IPS DF 6.9 (cell line): ENCODE measurements at regions not wholly inside any gene's neighbourhood (a gene's known extent, or its start where the extent isn't known, plus 50 kb on each side); places are given as distances from the start of the nearest gene placed in this dataset.
"Not testable (repeated sequence)": the region's sequence is repeated elsewhere in the genome, so short reads cannot be mapped to it uniquely, and the experiment has no call there.

Source experiments
- DNase-seq: peaks from one replicate; pipeline ENCODE4 v3.0.0-alpha.2; 2013; ENCODE audit warnings: low read depth, low spot score
- H3K27ac ChIP-seq: one replicate; pipeline ENCODE4 v1.5.1; 2013; ENCODE audit warnings: low read length, control low read depth
- H3K27me3 ChIP-seq: 2 replicates; pipeline ENCODE4 v1.6.1; 2013; ENCODE audit warnings: mild to moderate bottlenecking, low read length; ENCODE audit not compliant: control insufficient read depth, insufficient read depth
- H3K36me3 ChIP-seq: 2 replicates; pipeline ENCODE4 v1.6.1; 2013; ENCODE audit warnings: low read length; ENCODE audit not compliant: control insufficient read depth, insufficient read depth
- H3K4me1 ChIP-seq: 2 replicates; pipeline ENCODE4 v1.6.1; 2013; ENCODE audit warnings: low read length; ENCODE audit not compliant: control insufficient read depth, insufficient read depth
- H3K4me3 ChIP-seq: 2 replicates; pipeline ENCODE4 v1.5.1; 2013; ENCODE audit warnings: mild to moderate bottlenecking, low read length
- H3K9me3 ChIP-seq: 2 replicates; pipeline ENCODE4 v1.6.1; 2013; ENCODE audit warnings: low read length, inconsistent platforms; ENCODE audit not compliant: control insufficient read depth, insufficient read depth
- WGBS: extraction: QIAGEN DNeasy Blood & Tissue Kit; methylation state at CpG from one replicate; pipeline ENCODE4 v1.1.7; 2013; ENCODE audit warnings: mixed read lengths, missing lambda C conversion rate; ENCODE audit not compliant: insufficient read length, insufficient coverage; 5-methylcytosine and 5-hydroxymethylcytosine counted together

- not testable (repeated sequence) for H3K27ac ChIP-seq, DNase-seq, H3K4me1 ChIP-seq, H3K4me3 ChIP-seq, H3K36me3 ChIP-seq, H3K27me3 ChIP-seq, H3K9me3 ChIP-seq
- WGBS: no CpG with 5 or more reads among the region's 1 CpG
Observed at GRCh38 chr9:85843949-85844348, 97.0 kb upstream of the NAA35 start.

GRCh38 chr9:85847782-85848181 is 93.2 kb upstream of the NAA35 start:
- H3K27ac ChIP-seq, DNase-seq, H3K4me3 ChIP-seq, H3K9me3 ChIP-seq, H3K27me3 ChIP-seq, H3K36me3 ChIP-seq, H3K4me1 ChIP-seq: not testable (repeated sequence)
- no CpG with 5 or more reads among the region's 2 CpGs for WGBS

GRCh38 chr9:85858056-85858750 is 82.7 kb upstream of the NAA35 start:
- no peak overlapping the region for H3K27ac ChIP-seq
- 0 out of 2 replicates have a peak, but pooled peaks cover 2% of the 10 kb centered on the region for H3K4me1 ChIP-seq
- H3K9me3 ChIP-seq: no peaks in the 10 kb centered on the region
- WGBS: no CpG with 5 or more reads among the region's 5 CpGs
- no peak for DNase-seq
- no peaks in the 10 kb centered on the region for H3K36me3 ChIP-seq
- no peaks in the 10 kb centered on the region for H3K27me3 ChIP-seq
- H3K4me3 ChIP-seq: no peak overlapping the region

GRCh38 chr9:85859765-85860164 is 81.2 kb upstream of the NAA35 start:
- Histone ChIP-seq H3K4me3 (no peak overlapping the region), H3K4me1 (0 out of 2 replicates have a peak, but pooled peaks cover 2% of the 10 kb centered on the region), H3K9me3 (no peaks in the 10 kb centered on the region), H3K36me3 (no peaks in the 10 kb centered on the region), H3K27me3 (no peaks in the 10 kb centered on the region), H3K27ac (no peak overlapping the region)
- no CpG with 5 or more reads among the region's 1 CpG for WGBS
- DNase-seq: no peak

GRCh38 chr9:85861882-85862281 is 79.1 kb upstream of the NAA35 start:
- H3K9me3 ChIP-seq, H3K4me3 ChIP-seq, H3K36me3 ChIP-seq, H3K27me3 ChIP-seq, H3K27ac ChIP-seq, H3K4me1 ChIP-seq, DNase-seq: not testable (repeated sequence)
- WGBS: no CpG with 5 or more reads among the region's 5 CpGs

- WGBS: no CpG with 5 or more reads among the region's 2 CpGs
- Histone ChIP-seq H3K9me3 (no peaks in the 10 kb centered on the region), H3K36me3 (no peaks in the 10 kb centered on the region), H3K27me3 (no peaks in the 10 kb centered on the region), H3K4me3 (no peak overlapping the region), H3K4me1 (0 out of 2 replicates have a peak, but pooled peaks cover 2% of the 10 kb centered on the region), H3K27ac (no peak overlapping the region)
- DNase-seq: no peak
Observed at GRCh38 chr9:85863875-85864274, 77.1 kb upstream of the NAA35 start.

GRCh38 chr9:85871008-85871407 is 69.9 kb upstream of the NAA35 start:
- Histone ChIP-seq H3K27me3 (no peaks in the 10 kb centered on the region), H3K27ac (no peak overlapping the region), H3K4me1 (no peaks in the 10 kb centered on the region), H3K36me3 (no peaks in the 10 kb centered on the region), H3K4me3 (no peak overlapping the region), H3K9me3 (no peaks in the 10 kb centered on the region)
- DNase-seq: no peak
- no CpG with 5 or more reads among the region's 2 CpGs for WGBS

GRCh38 chr9:85871683-85872082 is 69.3 kb upstream of the NAA35 start:
- WGBS: no CpG with 5 or more reads among the region's 5 CpGs
- H3K36me3 ChIP-seq, H3K27ac ChIP-seq, H3K9me3 ChIP-seq, DNase-seq, H3K4me1 ChIP-seq, H3K27me3 ChIP-seq, H3K4me3 ChIP-seq: not testable (repeated sequence)

GRCh38 chr9:85872463-85872862 is 68.5 kb upstream of the NAA35 start:
- Histone ChIP-seq H3K36me3 (no peaks in the 10 kb centered on the region), H3K9me3 (no peaks in the 10 kb centered on the region), H3K27ac (no peak overlapping the region), H3K4me3 (no peak overlapping the region), H3K4me1 (no peaks in the 10 kb centered on the region), H3K27me3 (no peaks in the 10 kb centered on the region)
- no CpG with 5 or more reads among the region's 6 CpGs for WGBS
- no peak for DNase-seq

- no peak overlapping the region for H3K4me3 ChIP-seq
Observed at GRCh38 chr9:85876628-85877027, 64.3 kb upstream of the NAA35 start.

GRCh38 chr9:85878872-85879597 is 61.9 kb upstream of the NAA35 start:
- not testable (repeated sequence) for H3K9me3 ChIP-seq, H3K4me1 ChIP-seq, H3K4me3 ChIP-seq, H3K27me3 ChIP-seq, DNase-seq, H3K36me3 ChIP-seq, H3K27ac ChIP-seq
- no CpG with 5 or more reads among the region's 5 CpGs for WGBS

More at GRCh38 chr9:85876628-85877027, 64.3 kb upstream of the NAA35 start:
- DNase-seq: no peak
- Histone ChIP-seq H3K36me3 (no peaks in the 10 kb centered on the region), H3K4me1 (no peaks in the 10 kb centered on the region), H3K27me3 (no peaks in the 10 kb centered on the region), H3K27ac (no peak overlapping the region), H3K9me3 (no peaks in the 10 kb centered on the region; the same call in 1 of the 2 replicates)
